Activated CD8-positive, alpha-beta T cell treated with anti-CD3 and anti-CD28 coated beads for 36 hours (primary cell): ENCODE measurements at regions not wholly inside any gene's neighbourhood (a gene's known extent, or its start where the extent isn't known, plus 50 kb on each side); places are given as distances from the start of the nearest gene placed in this dataset.
"Not testable (repeated sequence)": the region's sequence is repeated elsewhere in the genome, so short reads cannot be mapped to it uniquely, and the experiment has no call there.

ENCODE experiments used
- ATAC-seq: fragments of 200-7000 bp; cut with Tn5 transposase; one replicate; pipeline ENCODE4 v1.10.0; 2021; ENCODE audit warnings: mild to moderate bottlenecking, moderate library complexity
- CTCF ChIA-PET: fragments of 350-600 bp; sonication (Branson Sonifier 250); formaldehyde crosslinking; loops from one replicate; lab custom pipeline; 2021; ENCODE audit warnings: antibody characterized with exemption; lab: Charles Lee
- POLR2A ChIA-PET: fragments of 350-600 bp; sonication (Branson Sonifier 250); formaldehyde crosslinking; loops from one replicate; lab custom pipeline; 2021; ENCODE audit warnings: antibody characterized with exemption; lab: Charles Lee
- DNase-seq: peaks from one replicate; pipeline ENCODE4 v3.0.0-alpha.2; 2020
- H3K27ac Mint-ChIP-seq: one replicate; pipeline ENCODE4 v1.8.0; 2021; ENCODE audit warnings: mild to moderate bottlenecking, mixed read lengths
- H3K27me3 Mint-ChIP-seq: one replicate; pipeline ENCODE4 v1.8.0; 2021; ENCODE audit warnings: mixed read lengths
- H3K36me3 Mint-ChIP-seq: one replicate; pipeline ENCODE4 v1.8.0; 2021; ENCODE audit warnings: low read depth, mixed read lengths
- H3K4me1 Mint-ChIP-seq: one replicate; pipeline ENCODE4 v1.8.0; 2021; ENCODE audit warnings: low read depth, mixed read lengths
- H3K4me3 Mint-ChIP-seq: one replicate; pipeline ENCODE4 v1.8.0; 2021; ENCODE audit warnings: mild to moderate bottlenecking, moderate library complexity, mixed read lengths
- H3K9me3 Mint-ChIP-seq: one replicate; pipeline ENCODE4 v1.8.0; 2021; ENCODE audit warnings: mixed read lengths
- CTCF ChIP-seq: fragments of 200-600 bp; IDR thresholded peaks from one replicate; pipeline ENCODE4 v1.8.0; 2022; ENCODE audit warnings: antibody characterized with exemption, mild to moderate bottlenecking
- intact Hi-C: fragments of 100-400 bp; cut with micrococcal nuclease; formaldehyde crosslinking; loops from one replicate; pipeline ENCODE4 v1.10.0; 2022

GRCh38 chr6:22765015-22765414 is 195.6 kb downstream of the HDGFL1 start:
- CTCF ChIA-PET, result no interaction called here

GRCh38 chr6:22766979-22767378 is 197.6 kb downstream of the HDGFL1 start:
- Mint-ChIP-seq H3K27ac (no peak overlapping the region), H3K9me3 (peaks cover 3% of the 10 kb centered on the region), H3K36me3 (no peaks in the 10 kb centered on the region), H3K27me3 (no peaks in the 10 kb centered on the region), H3K4me1 (no peaks in the 10 kb centered on the region), H3K4me3 (no peak overlapping the region)
- DNase-seq (no peak), ATAC-seq (no peak)
- ChIA-PET CTCF (no interaction called here), POLR2A (no interaction called here)
- no peak for TF ChIP-seq CTCF
- intact Hi-C loops, result no loop called here

More at GRCh38 chr6:22765015-22765414, 195.6 kb downstream of the HDGFL1 start:
- intact Hi-C loops, result no loop called here
- Mint-ChIP-seq H3K9me3 (no peaks in the 10 kb centered on the region), H3K27me3 (no peaks in the 10 kb centered on the region), H3K27ac (no peak overlapping the region), H3K4me3 (no peak overlapping the region), H3K36me3 (no peaks in the 10 kb centered on the region), H3K4me1 (no peaks in the 10 kb centered on the region)
- TF ChIP-seq CTCF, result no peak
- POLR2A ChIA-PET, result no interaction called here
- ATAC-seq, result no peak
- no peak for DNase-seq

GRCh38 chr6:22770054-22770453 is 200.7 kb downstream of the HDGFL1 start:
- Mint-ChIP-seq H3K27me3 (no peaks in the 10 kb centered on the region), H3K4me3 (no peak overlapping the region), H3K9me3 (peaks cover 3% of the 10 kb centered on the region), H3K4me1 (no peaks in the 10 kb centered on the region), H3K27ac (no peak overlapping the region), H3K36me3 (no peaks in the 10 kb centered on the region)
- ChIA-PET CTCF (no interaction called here), POLR2A (no interaction called here)
- intact Hi-C loops, result no loop called here
- no peak for TF ChIP-seq CTCF
- DNase-seq (no peak), ATAC-seq (no peak)

GRCh38 chr6:22774129-22774528 is 204.8 kb downstream of the HDGFL1 start:
- Mint-ChIP-seq H3K4me3 (no peak overlapping the region), H3K36me3 (no peaks in the 10 kb centered on the region), H3K27ac (no peak overlapping the region), H3K27me3 (no peaks in the 10 kb centered on the region), H3K9me3 (peaks cover 13% of the 10 kb centered on the region), H3K4me1 (no peaks in the 10 kb centered on the region)
- ATAC-seq, result no peak
- TF ChIP-seq CTCF, result no peak
- intact Hi-C loops, result no loop called here
- CTCF ChIA-PET, result no interaction called here
- POLR2A ChIA-PET, result no interaction called here
- DNase-seq, result no peak

- CTCF ChIA-PET, intact Hi-C loops, H3K27ac Mint-ChIP-seq, H3K27me3 Mint-ChIP-seq, H3K4me1 Mint-ChIP-seq, POLR2A ChIA-PET, H3K4me3 Mint-ChIP-seq, H3K36me3 Mint-ChIP-seq, ATAC-seq, DNase-seq: not testable (repeated sequence)
- H3K9me3 Mint-ChIP-seq, result peaks cover 15% of the 10 kb centered on the region
Measured at GRCh38 chr6:22778438-22778837, 209.1 kb downstream of the HDGFL1 start.

- ChIA-PET POLR2A (no interaction called here), CTCF (no interaction called here)
- no peak overlapping the region for H3K27ac Mint-ChIP-seq
- H3K4me3 Mint-ChIP-seq, result no peak overlapping the region
- intact Hi-C loops, result no loop called here
- no peak for DNase-seq
- no peaks in the 10 kb centered on the region for H3K36me3 Mint-ChIP-seq
- TF ChIP-seq CTCF, result no peak
- peaks cover 15% of the 10 kb centered on the region for H3K9me3 Mint-ChIP-seq
- no peak for ATAC-seq
- H3K27me3 Mint-ChIP-seq, result no peaks in the 10 kb centered on the region
- H3K4me1 Mint-ChIP-seq, result no peaks in the 10 kb centered on the region
Measured at GRCh38 chr6:22779062-22779461, 209.7 kb downstream of the HDGFL1 start.
